ENCODE measurements at regions not wholly inside any gene's neighbourhood (a gene's known extent, or its start where the extent isn't known, plus 50 kb on each side); places are given as distances from the start of the nearest gene placed in this dataset.

DNA sequence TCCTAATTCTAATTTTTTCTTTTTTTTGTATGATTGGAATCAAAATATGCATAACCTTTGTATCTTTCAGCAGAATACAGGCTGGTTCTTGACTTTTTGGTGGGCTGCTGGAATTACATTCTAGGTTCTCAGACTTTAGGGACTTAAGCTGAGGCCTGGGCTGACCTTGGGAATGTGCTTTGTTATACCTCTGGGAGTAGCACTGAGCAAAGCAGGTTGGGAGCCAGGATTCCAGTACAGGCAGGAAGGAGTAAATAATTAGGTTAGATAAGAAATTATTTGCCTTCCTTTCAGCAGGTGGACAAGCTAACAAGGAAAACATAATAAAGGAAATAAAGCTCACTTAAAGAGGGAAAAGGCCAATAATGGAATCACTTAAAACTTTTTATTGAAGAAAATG is 49.9 kb upstream of the SLC4A4 start:
- Mint-ChIP-seq H3K9me3 (no peaks in the 10 kb centered on the region), H3K27me3 (peaks cover 10% of the 10 kb centered on the region), H3K4me3 (no peak overlapping the region), H3K36me3 (no peaks in the 10 kb centered on the region), H3K4me1 (no peaks in the 10 kb centered on the region), H3K27ac (no peak overlapping the region)
- no peak for ATAC-seq

All from stimulated activated memory B cell treated with anti-CD40 and anti-IgM and Interleukin-4, amounts not matched to agents 10 μg/mL and 1 μg/mL and 100 μg/mL, for 72 hours (primary cell).